GM06990 (cell line): ENCODE measurements at regions not wholly inside any gene's neighbourhood (a gene's known extent, or its start where the extent isn't known, plus 50 kb on each side); places are given as distances from the start of the nearest gene placed in this dataset.
A peak's percentile ranks its signal among the peaks of the same experiment; 100 is the strongest.

ENCODE experiments used
- DNase-seq: peaks from one replicate; pipeline ENCODE4 v3.0.0-alpha.2; 2011; ENCODE audit not compliant: insufficient read length; ENCODE audit errors: extremely low read depth
- H3K27me3 ChIP-seq: replicated peaks from 2 replicates; pipeline ENCODE4 v1.6.0; 2011; ENCODE audit warnings: low read length; ENCODE audit not compliant: control insufficient read depth, insufficient read depth
- H3K36me3 ChIP-seq: 2 replicates; pipeline ENCODE4 v1.5.1; 2011; ENCODE audit warnings: low read length; ENCODE audit not compliant: control insufficient read depth, insufficient read depth
- H3K4me3 ChIP-seq: replicated peaks from 2 replicates; pipeline ENCODE4 v1.5.1; 2011; ENCODE audit warnings: low read depth, mild to moderate bottlenecking, control low read depth, low read length
- TF ChIP-seq, protein P1 (sequence below): IDR thresholded peaks from 2 replicates; pipeline ENCODE4 v1.5.1; 2011; ENCODE audit warnings: low read length, control low read depth, mild to moderate bottlenecking, inconsistent platforms; ENCODE audit not compliant: insufficient read depth, poor library complexity, severe bottlenecking

DNA sequence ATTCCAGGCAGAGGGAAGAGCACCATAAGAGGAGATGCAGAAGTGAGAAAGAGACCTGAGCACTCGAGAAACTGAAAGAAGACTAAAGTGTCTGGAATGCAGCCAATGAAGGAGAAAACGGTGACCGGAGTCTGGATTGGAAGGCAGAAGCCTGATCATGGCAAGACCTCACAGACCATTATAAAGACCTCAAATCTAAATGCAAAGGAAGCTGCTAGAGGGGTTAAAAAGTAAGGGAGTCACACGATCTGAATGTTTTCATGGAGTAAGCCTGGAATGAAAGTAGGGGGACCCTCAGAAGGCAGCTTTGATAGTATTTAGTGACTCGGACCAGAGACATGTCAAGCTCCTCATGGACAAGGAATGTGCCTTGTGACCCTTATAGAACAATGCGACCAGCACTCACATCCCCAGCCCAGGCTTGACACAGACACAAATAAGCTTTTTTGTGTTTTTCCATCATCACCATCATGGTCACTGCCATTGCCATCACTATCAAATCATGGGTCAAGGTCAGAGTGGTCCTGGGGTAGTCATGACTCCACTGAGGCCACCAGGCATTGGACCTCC lies 183.6 kb downstream of the SEC16B start:
- TF ChIP-seq, protein P1, sequence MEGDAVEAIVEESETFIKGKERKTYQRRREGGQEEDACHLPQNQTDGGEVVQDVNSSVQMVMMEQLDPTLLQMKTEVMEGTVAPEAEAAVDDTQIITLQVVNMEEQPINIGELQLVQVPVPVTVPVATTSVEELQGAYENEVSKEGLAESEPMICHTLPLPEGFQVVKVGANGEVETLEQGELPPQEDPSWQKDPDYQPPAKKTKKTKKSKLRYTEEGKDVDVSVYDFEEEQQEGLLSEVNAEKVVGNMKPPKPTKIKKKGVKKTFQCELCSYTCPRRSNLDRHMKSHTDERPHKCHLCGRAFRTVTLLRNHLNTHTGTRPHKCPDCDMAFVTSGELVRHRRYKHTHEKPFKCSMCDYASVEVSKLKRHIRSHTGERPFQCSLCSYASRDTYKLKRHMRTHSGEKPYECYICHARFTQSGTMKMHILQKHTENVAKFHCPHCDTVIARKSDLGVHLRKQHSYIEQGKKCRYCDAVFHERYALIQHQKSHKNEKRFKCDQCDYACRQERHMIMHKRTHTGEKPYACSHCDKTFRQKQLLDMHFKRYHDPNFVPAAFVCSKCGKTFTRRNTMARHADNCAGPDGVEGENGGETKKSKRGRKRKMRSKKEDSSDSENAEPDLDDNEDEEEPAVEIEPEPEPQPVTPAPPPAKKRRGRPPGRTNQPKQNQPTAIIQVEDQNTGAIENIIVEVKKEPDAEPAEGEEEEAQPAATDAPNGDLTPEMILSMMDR, result no peak
- Histone ChIP-seq H3K4me3 (no peak overlapping the region), H3K27me3 (no peaks in the 10 kb centered on the region), H3K36me3 (no peaks in the 10 kb centered on the region)
- no peak for DNase-seq

DNA sequence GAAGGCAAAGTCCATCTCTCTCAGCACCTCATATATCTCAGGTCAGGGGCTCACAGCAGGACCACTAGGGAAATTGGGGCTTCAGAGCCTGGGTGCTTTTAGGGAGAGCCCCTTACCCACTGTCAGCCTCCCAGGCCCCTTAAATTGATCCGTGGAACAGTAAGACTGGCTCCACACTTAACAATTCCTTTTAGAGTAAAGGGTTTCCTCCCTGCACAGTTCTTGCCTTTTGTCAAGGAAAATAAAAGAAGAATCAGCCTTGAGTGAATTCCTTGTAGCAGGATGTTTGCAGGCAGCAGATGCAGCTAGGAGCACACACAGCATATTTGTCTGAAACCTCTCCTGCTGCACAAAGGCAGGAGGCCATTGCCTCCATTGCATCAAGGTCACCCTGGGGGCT lies 184.9 kb downstream of the SEC16B start:
- H3K27me3 ChIP-seq, result no peaks in the 10 kb centered on the region
- TF ChIP-seq, protein P1, result no peak
- no peak overlapping the region for H3K4me3 ChIP-seq
- DNase-seq, result no peak
- H3K36me3 ChIP-seq, result no peaks in the 10 kb centered on the region

DNA sequence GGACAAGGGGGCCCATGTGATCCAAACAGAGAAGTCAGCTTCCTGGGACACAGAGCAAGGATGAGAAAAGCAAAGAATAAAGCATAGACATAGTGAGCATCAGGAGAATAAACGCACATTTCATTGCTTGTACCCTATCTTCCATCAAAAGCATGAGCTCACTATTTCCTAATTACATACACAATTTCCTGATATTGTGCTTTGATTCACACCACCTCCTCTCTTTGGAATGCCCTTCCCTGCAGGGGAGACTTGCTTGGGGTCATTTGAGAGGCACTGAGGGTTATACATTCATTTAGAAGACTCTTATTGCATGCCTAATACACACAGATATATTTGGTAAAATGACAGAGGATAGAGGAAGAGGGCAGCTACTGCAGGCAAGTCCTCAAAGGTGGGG lies 185.4 kb downstream of the SEC16B start:
- DNase-seq, result no peak
- H3K36me3 ChIP-seq, result no peaks in the 10 kb centered on the region

DNA sequence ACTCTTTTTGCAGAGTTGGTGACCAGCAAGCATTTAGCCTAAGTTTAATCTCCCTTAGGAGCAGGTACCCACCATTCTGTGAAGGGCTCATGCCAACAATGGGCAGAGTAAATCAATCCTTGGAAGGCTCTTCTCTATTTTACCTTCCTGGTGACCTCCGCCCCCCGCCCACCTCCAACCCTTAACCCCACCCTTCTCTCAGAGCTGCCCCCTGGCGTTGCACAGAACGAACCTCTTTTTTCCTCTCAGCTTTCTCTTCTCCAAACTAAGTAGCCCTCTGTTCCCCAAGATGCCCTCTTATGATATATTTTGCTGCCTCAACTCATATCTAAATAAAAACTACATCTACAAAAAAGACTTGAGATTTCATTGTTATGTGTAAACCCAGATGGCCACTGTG lies 186.8 kb downstream of the SEC16B start:
- H3K27me3 ChIP-seq, result no peaks in the 10 kb centered on the region
- TF ChIP-seq, protein P1, result peak; percentile 37
- no peak for DNase-seq
- no peaks in the 10 kb centered on the region for H3K36me3 ChIP-seq
- H3K4me3 ChIP-seq, result no peak overlapping the region

More for the DNA sequence above, 185.4 kb downstream of the SEC16B start:
- Histone ChIP-seq H3K4me3 (no peak overlapping the region), H3K27me3 (no peaks in the 10 kb centered on the region)
- TF ChIP-seq, protein P1, result no peak

GRCh38 chr1:177780096-177780700 lies 189.7 kb downstream of the SEC16B start:
- Histone ChIP-seq H3K27me3 (no peaks in the 10 kb centered on the region), H3K4me3 (no peak overlapping the region), H3K36me3 (no peaks in the 10 kb centered on the region)
- no peak for DNase-seq
- TF ChIP-seq, protein P1, result peak; percentile 32
